DND-41 (cell line): ENCODE measurements at regions not wholly inside any gene's neighbourhood (a gene's known extent, or its start where the extent isn't known, plus 50 kb on each side); places are given as distances from the start of the nearest gene placed in this dataset.

Experiments
- ATAC-seq: fragments of 200-7000 bp; cut with Tn5 transposase; 3 replicates; pipeline ENCODE4 v1.9.1; 2021; ENCODE audit warnings: low read depth; ENCODE audit not compliant: insufficient read depth
- DNase-seq: peaks from one replicate; pipeline ENCODE4 v3.0.0-alpha.2; 2020
- H2AFZ ChIP-seq: 2 replicates; pipeline ENCODE4 v1.6.0; 2012; ENCODE audit warnings: low read depth, low read length
- H3K27ac ChIP-seq: 2 replicates; pipeline ENCODE4 v1.5.1; 2012; ENCODE audit warnings: low read length, inconsistent platforms
- H3K27me3 ChIP-seq: fragments of 200-600 bp; sonication (generic); 2 replicates; pipeline ENCODE4 v1.6.0; 2012; ENCODE audit warnings: low read length, mild to moderate bottlenecking, inconsistent platforms; ENCODE audit not compliant: insufficient read depth, poor library complexity
- H3K36me3 ChIP-seq: 2 replicates; pipeline ENCODE4 v1.5.1; 2012; ENCODE audit warnings: low read length, inconsistent platforms; ENCODE audit not compliant: insufficient read depth
- H3K4me1 ChIP-seq: 2 replicates; pipeline ENCODE4 v1.5.1; 2012; ENCODE audit warnings: mild to moderate bottlenecking, low read length; ENCODE audit not compliant: insufficient read depth
- H3K4me2 ChIP-seq: 2 replicates; pipeline ENCODE4 v1.6.0; 2012; ENCODE audit warnings: mild to moderate bottlenecking, moderate library complexity, low read length, inconsistent platforms; ENCODE audit not compliant: insufficient read depth
- H3K4me3 ChIP-seq, 2 experiments: fragments of 200-600 bp in 1 of 2; shearing (Covaris generic) in 1 of 2; 2 replicates each; pipeline ENCODE4 v1.5.1; 2012 to 2016; ENCODE audit warnings: inconsistent platforms in 2 of 2, low read length in 2 of 2, mild to moderate bottlenecking in 2 of 2, low read depth in 1 of 2, moderate library complexity in 1 of 2
- H3K79me2 ChIP-seq: 2 replicates; pipeline ENCODE4 v1.6.0; 2012; ENCODE audit warnings: low read length, inconsistent platforms; ENCODE audit not compliant: insufficient read depth
- H3K9ac ChIP-seq: 2 replicates; pipeline ENCODE4 v1.6.0; 2012; ENCODE audit warnings: low read depth, mild to moderate bottlenecking, inconsistent platforms, low read length, moderate library complexity
- H3K9me3 ChIP-seq: 2 replicates; pipeline ENCODE4 v1.5.1; 2012; ENCODE audit warnings: low read length, moderate library complexity, mild to moderate bottlenecking, inconsistent platforms; ENCODE audit not compliant: insufficient read depth, severe bottlenecking
- H4K20me1 ChIP-seq: 2 replicates; pipeline ENCODE4 v1.6.0; 2012; ENCODE audit warnings: low read length; ENCODE audit not compliant: insufficient read depth
- EZH2 ChIP-seq: IDR thresholded peaks from 3 replicates; pipeline ENCODE4 v1.6.1; 2012; ENCODE audit warnings: borderline replicate concordance, low read depth, mild to moderate bottlenecking, moderate library complexity, low read length, inconsistent platforms; ENCODE audit not compliant: severe bottlenecking
- TF ChIP-seq, protein P1 (sequence below): IDR thresholded peaks from 2 replicates; pipeline ENCODE4 v1.5.1; 2012; ENCODE audit warnings: borderline replicate concordance, low read length, moderate library complexity, mild to moderate bottlenecking; ENCODE audit not compliant: poor library complexity, severe bottlenecking; ENCODE audit errors: extremely low read depth

DNA sequence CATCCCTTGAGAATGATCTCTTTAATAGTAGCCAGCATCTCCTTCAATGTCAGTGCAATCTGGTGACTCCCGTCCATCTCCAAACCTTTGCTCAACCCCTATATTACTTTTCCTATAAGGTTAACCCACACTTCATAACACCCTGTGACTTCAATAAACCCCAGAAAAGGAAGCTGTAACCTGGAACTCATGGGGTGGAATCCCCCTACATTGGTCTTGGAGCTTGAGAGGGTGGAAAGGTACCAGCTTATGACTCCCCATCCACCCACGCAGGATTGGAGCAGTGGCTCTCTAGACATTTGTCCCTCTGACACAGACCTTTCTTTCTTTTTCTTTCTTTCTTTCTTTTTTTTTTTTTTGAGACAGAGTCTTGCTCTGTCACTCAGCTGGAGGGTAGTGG, 54.7 kb upstream of the ZFR start:
- Histone ChIP-seq H3K4me1 (no peaks in the 10 kb centered on the region), H3K9ac (no peak overlapping the region), H3K4me3 (no peak overlapping the region), H4K20me1 (no peaks in the 10 kb centered on the region), H3K9me3 (no peaks in the 10 kb centered on the region), H3K79me2 (no peaks in the 10 kb centered on the region), H3K36me3 (no peaks in the 10 kb centered on the region), H3K27ac (no peak overlapping the region), H3K27me3 (peaks cover 5% of the 10 kb centered on the region), H2AFZ (no peak overlapping the region), H3K4me2 (no peak overlapping the region)
- no peak for TF ChIP-seq EZH2
- TF ChIP-seq, protein P1, sequence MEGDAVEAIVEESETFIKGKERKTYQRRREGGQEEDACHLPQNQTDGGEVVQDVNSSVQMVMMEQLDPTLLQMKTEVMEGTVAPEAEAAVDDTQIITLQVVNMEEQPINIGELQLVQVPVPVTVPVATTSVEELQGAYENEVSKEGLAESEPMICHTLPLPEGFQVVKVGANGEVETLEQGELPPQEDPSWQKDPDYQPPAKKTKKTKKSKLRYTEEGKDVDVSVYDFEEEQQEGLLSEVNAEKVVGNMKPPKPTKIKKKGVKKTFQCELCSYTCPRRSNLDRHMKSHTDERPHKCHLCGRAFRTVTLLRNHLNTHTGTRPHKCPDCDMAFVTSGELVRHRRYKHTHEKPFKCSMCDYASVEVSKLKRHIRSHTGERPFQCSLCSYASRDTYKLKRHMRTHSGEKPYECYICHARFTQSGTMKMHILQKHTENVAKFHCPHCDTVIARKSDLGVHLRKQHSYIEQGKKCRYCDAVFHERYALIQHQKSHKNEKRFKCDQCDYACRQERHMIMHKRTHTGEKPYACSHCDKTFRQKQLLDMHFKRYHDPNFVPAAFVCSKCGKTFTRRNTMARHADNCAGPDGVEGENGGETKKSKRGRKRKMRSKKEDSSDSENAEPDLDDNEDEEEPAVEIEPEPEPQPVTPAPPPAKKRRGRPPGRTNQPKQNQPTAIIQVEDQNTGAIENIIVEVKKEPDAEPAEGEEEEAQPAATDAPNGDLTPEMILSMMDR = no peak
- ATAC-seq (no peak), DNase-seq (no peak)

DNA sequence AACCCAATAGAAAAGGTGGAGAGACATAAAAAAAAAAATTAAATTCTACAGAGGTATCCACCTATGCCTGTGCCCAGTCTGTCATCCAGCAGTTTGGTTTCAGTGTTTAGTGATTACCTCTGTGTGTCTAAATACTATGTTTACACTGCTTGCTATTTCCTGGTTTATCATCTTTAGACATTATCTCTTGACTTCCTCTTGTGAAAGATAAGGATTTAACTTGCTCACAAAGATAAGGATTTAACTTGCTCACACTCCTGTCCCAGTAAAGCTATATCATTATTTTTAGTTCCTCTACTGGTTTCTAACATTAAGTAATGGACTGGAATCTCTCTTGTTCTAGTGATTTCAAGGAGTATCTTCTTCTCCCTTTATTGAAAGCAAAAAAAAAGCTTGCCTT, 53.9 kb upstream of the ZFR start:
- Histone ChIP-seq H3K4me2 (no peak overlapping the region), H3K27ac (no peak overlapping the region), H3K4me1 (no peaks in the 10 kb centered on the region), H3K9ac (no peak overlapping the region), H3K4me3 (no peak overlapping the region), H3K27me3 (peaks cover 5% of the 10 kb centered on the region), H3K9me3 (no peaks in the 10 kb centered on the region), H2AFZ (no peak overlapping the region), H3K36me3 (no peaks in the 10 kb centered on the region), H4K20me1 (no peaks in the 10 kb centered on the region), H3K79me2 (no peaks in the 10 kb centered on the region)
- no peak for TF ChIP-seq EZH2
- no peak for DNase-seq
- no peak for ATAC-seq

DNA sequence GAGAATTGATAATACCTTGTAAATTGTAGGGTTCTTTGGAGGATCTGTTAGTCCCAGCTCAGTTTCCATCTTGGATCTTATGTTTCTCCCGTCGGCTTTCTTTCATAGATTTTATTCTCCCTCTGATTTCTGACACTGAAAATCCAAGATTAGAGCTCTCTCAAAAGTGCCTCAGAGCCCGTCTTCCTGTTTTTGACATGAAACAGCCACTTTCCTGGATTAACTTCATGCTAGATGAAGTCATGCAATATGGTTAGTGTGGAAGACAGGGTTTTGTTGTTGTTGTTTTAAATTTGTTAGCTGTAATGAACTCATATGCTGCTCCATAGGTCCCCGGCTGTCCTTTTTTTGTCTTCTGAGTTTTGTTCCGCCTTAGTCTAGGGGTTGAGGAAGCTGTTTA, 51.6 kb upstream of the ZFR start:
- no peak for ATAC-seq
- Histone ChIP-seq H3K27ac (no peak overlapping the region), H3K9ac (no peak overlapping the region), H3K4me3 (no peak overlapping the region), H2AFZ (no peak overlapping the region), H3K4me2 (no peak overlapping the region), H3K9me3 (no peaks in the 10 kb centered on the region), H3K27me3 (peaks cover 5% of the 10 kb centered on the region), H3K4me1 (no peaks in the 10 kb centered on the region), H3K79me2 (no peaks in the 10 kb centered on the region), H4K20me1 (no peaks in the 10 kb centered on the region), H3K36me3 (no peaks in the 10 kb centered on the region)
- no peak for DNase-seq
- TF ChIP-seq, protein P1 = no peak
- no peak for TF ChIP-seq EZH2

DNA sequence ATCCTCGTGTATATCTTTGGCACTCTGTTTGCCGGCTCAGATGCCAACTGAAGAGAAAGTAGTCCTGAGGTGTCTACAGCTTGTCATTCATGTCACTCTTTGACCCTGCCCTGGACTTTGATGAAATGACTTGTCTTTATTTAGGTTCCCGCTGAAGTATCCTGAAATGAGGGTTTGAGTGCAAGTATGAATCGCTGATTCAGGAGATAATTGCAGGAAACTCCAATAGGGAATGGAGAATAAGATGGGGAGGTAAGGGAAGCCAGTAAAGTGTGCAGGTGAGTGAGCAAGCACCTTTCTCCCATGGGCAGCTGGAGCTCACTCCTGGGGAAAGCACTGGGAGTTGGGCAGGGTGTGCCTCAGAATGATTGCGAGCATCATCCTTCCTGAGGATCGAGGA, 50.3 kb upstream of the ZFR start:
- no peaks in the 10 kb centered on the region for H3K79me2 ChIP-seq
- peaks cover 5% of the 10 kb centered on the region for H3K27me3 ChIP-seq
- DNase-seq = no peak
- no peak overlapping the region for H3K4me2 ChIP-seq
- no peak overlapping the region for H3K27ac ChIP-seq
- no peak overlapping the region for H2AFZ ChIP-seq
- no peaks in the 10 kb centered on the region for H4K20me1 ChIP-seq
- H3K36me3 ChIP-seq = no peaks in the 10 kb centered on the region
- no peak overlapping the region for H3K9ac ChIP-seq
- ATAC-seq = no peak
- TF ChIP-seq, protein P1 = no peak
- no peak for TF ChIP-seq EZH2
- H3K4me3 ChIP-seq = no peak overlapping the region
- H3K4me1 ChIP-seq = no peaks in the 10 kb centered on the region
- H3K9me3 ChIP-seq = no peaks in the 10 kb centered on the region
